K562 (cell line): ENCODE measurements at regions not wholly inside any gene's neighbourhood (a gene's known extent, or its start where the extent isn't known, plus 50 kb on each side); places are given as distances from the start of the nearest gene placed in this dataset.

Experiments
- EZH2 ChIP-seq: IDR thresholded peaks from 2 replicates; pipeline ENCODE4 v1.6.1; 2012; ENCODE audit warnings: low read depth, mild to moderate bottlenecking, inconsistent platforms, low read length, borderline replicate concordance
- PURB ChIP-seq: sonication (generic); formaldehyde crosslinking; IDR thresholded peaks from 2 replicates; pipeline ENCODE4 v1.9.0; 2021; ENCODE audit warnings: low read depth, mild to moderate bottlenecking, missing genetic modification reagents
- PYGO2 ChIP-seq: fragments of 450-650 bp; IDR thresholded peaks from 2 replicates; pipeline ENCODE4 v1.6.1; 2016; ENCODE audit warnings: mild to moderate bottlenecking, missing genetic modification characterization, moderate library complexity, missing compliant biosample characterization
- RFX5 ChIP-seq: IDR thresholded peaks from 2 replicates; pipeline ENCODE4 v1.6.1; 2011; ENCODE audit warnings: low read depth, mild to moderate bottlenecking, improper control_type of control experiment, low read length
- TEAD4 ChIP-seq, 2 experiments: sonication (generic) in 1 of 2; formaldehyde crosslinking in 1 of 2; IDR thresholded peaks; 2 replicates each; pipeline versions ENCODE4 v1.6.1 to v1.8.0; 2012 to 2022; ENCODE audit warnings: borderline replicate concordance in 1 of 2, inconsistent platforms in 1 of 2, low read length in 1 of 2, mild to moderate bottlenecking in 1 of 2, missing genetic modification reagents in 1 of 2
- THAP12 ChIP-seq: fragments of 250-450 bp; sonication (Bioruptor Pico); IDR thresholded peaks from 2 replicates; pipeline ENCODE4 v1.9.0; 2021; ENCODE audit warnings: mild to moderate bottlenecking, inconsistent platforms
- TRIM25 ChIP-seq: fragments of 450-650 bp; IDR thresholded peaks from 2 replicates; pipeline ENCODE4 v1.7.0; 2016; ENCODE audit warnings: borderline replicate concordance
- ZBTB1 ChIP-seq: sonication (generic); formaldehyde crosslinking; IDR thresholded peaks from 2 replicates; pipeline ENCODE4 v1.8.1; 2023; ENCODE audit warnings: missing genetic modification reagents, low read depth, mild to moderate bottlenecking, borderline replicate concordance
- ZNF57 ChIP-seq: fragments of 450-650 bp; formaldehyde crosslinking; IDR thresholded peaks from 2 replicates; pipeline ENCODE4 v1.4.0; 2020; ENCODE audit warnings: mild to moderate bottlenecking, moderate library complexity
- ZNF583 ChIP-seq: fragments of 250-450 bp; sonication (Bioruptor Pico); IDR thresholded peaks from 2 replicates; pipeline ENCODE4 v1.4.0; 2020
- TF ChIP-seq, protein P1 (sequence below), 2 experiments: fragments of 450-650 bp in 1 of 2; sonication (generic) in 1 of 2; formaldehyde crosslinking in 1 of 2; IDR thresholded peaks; 2 replicates each; pipeline versions ENCODE4 v1.7.1 to v1.9.0; 2016 to 2022; ENCODE audit warnings: inconsistent platforms in 1 of 2, mild to moderate bottlenecking in 1 of 2, missing genetic modification reagents in 1 of 2

- TF ChIP-seq, protein P1, sequence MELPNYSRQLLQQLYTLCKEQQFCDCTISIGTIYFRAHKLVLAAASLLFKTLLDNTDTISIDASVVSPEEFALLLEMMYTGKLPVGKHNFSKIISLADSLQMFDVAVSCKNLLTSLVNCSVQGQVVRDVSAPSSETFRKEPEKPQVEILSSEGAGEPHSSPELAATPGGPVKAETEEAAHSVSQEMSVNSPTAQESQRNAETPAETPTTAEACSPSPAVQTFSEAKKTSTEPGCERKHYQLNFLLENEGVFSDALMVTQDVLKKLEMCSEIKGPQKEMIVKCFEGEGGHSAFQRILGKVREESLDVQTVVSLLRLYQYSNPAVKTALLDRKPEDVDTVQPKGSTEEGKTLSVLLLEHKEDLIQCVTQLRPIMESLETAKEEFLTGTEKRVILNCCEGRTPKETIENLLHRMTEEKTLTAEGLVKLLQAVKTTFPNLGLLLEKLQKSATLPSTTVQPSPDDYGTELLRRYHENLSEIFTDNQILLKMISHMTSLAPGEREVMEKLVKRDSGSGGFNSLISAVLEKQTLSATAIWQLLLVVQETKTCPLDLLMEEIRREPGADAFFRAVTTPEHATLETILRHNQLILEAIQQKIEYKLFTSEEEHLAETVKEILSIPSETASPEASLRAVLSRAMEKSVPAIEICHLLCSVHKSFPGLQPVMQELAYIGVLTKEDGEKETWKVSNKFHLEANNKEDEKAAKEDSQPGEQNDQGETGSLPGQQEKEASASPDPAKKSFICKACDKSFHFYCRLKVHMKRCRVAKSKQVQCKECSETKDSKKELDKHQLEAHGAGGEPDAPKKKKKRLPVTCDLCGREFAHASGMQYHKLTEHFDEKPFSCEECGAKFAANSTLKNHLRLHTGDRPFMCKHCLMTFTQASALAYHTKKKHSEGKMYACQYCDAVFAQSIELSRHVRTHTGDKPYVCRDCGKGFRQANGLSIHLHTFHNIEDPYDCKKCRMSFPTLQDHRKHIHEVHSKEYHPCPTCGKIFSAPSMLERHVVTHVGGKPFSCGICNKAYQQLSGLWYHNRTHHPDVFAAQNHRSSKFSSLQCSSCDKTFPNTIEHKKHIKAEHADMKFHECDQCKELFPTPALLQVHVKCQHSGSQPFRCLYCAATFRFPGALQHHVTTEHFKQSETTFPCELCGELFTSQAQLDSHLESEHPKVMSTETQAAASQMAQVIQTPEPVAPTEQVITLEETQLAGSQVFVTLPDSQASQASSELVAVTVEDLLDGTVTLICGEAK (IDR thresholded peaks at IDR 0.05), result peak; percentile 44; the same call in 1 of the 2 replicates
- TF ChIP-seq, protein P1 (CRISPR knock-in tag; IDR thresholded peaks at IDR 0.05), result no peak
- TF ChIP-seq PURB (CRISPR knock-in tag) (no peak), EZH2 (no peak), ZBTB1 (CRISPR knock-in tag) (no peak), ZNF583 (no peak), TEAD4 (IDR thresholded peaks at IDR 0.05; ENCODE audit: low read length) (peak; percentile 70), TEAD4 (CRISPR knock-in tag; IDR thresholded peaks at IDR 0.05; ENCODE audit: borderline replicate concordance) (no peak), TRIM25 (no peak), ZNF57 (CRISPR knock-in tag) (no peak), RFX5 (no peak), PYGO2 (tag) (no peak), THAP12 (CRISPR knock-in tag) (no peak)
Measured at GRCh38 chr1:100816049-100816448, 78.6 kb downstream of the EXTL2 start (continued).
